ENCODE measurements at regions not wholly inside any gene's neighbourhood (a gene's known extent, or its start where the extent isn't known, plus 50 kb on each side); places are given as distances from the start of the nearest gene placed in this dataset.

DNA sequence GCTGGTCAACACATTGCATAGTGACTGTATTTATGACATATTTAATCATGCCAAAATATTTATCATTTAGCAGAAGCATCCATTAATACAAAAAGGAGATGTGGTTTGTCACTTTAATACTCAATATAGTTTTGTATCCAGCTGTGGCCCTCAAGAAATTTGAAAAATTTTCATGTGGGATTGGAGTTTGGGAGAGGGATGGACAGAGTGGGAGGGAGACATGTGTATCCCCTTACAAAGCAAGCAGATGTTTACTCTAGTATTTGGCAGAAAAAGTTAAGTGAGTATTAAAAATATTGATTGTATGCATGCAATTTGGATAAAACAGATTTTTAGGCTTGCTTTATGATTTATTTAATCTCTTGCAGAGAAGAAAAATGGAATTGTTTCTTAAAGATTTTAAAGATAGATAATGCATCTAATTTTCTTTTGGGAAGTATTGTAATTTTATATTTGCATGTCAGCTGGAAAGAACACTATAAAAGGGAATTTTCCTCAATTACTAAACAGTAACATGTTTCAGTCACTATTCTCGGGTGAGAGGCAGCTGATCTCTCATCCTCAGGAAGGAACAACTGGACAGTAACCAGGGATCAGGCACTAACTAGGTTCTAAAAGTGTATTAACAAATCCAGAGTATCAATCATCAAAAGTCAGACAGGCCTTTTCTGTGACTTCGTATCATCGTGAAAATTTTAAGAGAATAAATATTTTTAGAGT, 1184.7 kb upstream of the NXPH2 start:
- POLR2A ChIA-PET = no interaction called here
- CTCF ChIA-PET = no interaction called here

DNA sequence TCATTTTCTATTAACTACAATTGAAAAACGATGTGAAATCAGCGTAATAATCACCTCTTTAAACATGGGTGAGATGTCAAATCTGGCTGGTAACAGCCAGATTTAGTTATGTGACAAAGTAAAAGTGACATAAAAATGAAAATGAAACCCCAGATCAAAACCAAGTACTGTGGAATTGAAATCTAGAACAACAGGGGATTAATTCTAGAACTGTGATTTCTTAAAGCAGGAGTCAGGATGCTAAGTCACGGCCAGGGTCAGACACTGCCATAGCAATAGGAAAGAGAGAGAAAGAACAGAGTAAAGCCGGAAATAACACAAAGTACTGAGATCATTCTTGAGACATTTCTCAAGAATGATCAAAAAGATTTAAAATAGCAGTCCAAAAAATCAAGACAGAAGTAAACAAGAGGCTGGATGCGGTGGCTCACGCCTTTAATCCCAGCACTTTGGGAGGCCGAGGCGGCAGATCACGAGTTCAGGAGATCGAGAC, 1183.7 kb upstream of the NXPH2 start:
- CTCF ChIA-PET = no interaction called here
- POLR2A ChIA-PET = no interaction called here

DNA sequence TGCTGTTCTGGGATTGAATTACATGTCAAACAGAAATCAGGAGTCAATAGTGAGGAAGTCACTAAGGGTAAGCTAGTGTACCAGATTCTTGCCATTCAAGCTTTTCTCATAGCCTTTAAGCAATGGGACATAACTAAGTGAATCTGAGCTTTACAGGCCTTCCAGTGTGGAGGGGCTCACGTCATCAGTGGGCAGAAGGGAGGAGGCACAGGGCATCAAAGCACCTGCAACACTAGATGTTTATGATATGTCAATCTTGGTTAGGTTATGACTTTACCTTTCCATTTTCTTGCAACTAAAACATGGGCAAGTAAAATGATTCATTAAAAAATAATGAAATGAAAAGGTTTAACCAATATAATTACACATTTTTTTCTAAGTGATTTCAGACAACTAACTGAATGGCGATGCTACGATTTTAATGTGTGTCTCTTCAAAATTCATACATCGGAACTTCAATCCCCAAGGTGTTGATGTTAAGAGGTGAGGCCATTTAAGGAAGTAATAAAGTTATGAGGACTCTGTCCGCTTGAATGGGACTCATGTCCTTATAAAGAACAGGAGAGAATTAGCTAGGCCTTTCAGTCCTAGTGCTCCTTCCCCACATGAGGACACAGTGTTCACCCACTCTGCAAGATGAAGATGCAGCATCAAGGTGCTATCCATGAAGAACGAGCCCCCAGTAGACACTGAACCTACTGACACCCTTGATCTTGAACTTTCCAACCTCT, 1169.2 kb upstream of the NXPH2 start:
- CTCF ChIA-PET = no interaction called here
- POLR2A ChIA-PET = no interaction called here

DNA sequence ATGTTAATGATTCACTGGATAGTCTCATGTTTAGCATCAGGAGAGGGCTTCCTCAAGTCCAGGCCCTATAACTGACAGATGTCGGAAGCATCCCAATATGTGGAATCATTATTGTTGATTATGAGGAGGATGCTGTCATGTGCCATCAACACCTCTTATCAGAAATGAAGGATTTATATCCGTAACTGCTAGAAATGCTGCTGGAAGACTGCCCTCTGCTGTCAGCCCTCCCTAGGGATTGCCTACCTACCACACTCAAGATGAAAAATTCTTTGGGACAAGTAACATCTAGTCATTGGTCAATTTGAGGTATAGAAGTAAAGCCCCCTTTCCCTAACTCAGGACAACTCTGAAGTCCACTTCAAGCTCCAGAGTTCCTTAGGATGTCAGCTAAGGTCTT, 1166.5 kb upstream of the NXPH2 start:
- POLR2A ChIA-PET = no interaction called here
- CTCF ChIA-PET = no interaction called here

DNA sequence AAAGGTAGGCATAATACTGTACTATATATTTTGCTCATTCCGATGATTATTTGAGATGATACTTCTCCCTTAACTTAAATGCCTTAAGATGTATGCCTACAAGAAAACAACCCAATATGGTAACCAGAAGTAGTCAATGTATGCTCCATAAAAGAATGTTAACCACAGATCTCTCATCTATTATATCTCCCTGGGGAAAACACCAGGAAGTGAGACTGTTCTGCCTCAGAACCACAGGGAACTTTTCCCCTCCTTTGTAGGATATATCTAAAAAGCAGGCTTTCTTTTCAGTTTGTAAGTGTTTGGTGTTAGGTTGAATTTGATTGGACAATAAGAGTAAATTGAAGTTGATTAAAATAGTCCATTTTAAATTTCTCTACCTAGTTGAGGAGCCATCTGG, 1160.5 kb upstream of the NXPH2 start:
- POLR2A ChIA-PET = no interaction called here
- CTCF ChIA-PET = no interaction called here

DNA sequence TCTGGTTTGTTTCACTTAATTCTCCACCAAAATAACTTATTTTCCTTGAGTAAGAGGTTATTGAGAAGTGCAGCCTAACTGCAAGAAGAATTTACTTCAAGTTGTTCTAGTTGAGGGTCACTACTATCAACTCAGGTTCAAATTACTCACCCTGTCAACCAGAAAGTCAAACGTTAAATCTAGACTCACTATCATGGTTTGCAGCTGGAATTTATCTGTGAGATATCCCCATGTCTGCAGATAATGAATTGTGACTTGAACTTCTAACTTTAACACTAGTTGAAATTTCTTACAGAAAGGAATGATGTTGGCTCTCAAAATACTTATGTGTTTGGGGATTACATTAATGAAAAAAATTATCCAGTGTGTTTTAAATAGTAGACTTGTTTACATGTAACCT, 1145.7 kb upstream of the NXPH2 start:
- POLR2A ChIA-PET = no interaction called here
- CTCF ChIA-PET = no interaction called here

DNA sequence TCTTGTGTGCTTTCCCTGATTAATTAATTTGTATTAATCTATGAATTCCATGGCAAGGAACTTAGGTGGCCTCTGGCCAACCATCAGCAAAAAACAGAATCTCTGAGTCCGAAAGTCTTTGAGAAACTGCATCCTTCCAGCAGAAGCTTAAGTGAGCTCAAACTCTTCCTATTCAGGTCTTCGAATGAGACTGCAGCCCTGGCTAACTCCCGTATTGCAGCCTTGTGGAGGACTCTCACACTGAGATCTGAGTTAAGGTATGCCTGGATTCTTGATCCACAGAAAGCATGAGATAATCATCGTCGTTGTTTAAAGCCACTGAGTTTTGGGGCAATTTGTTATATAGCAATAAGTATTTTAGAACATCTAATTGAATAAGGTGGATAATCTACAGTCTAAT, 1143.9 kb upstream of the NXPH2 start:
- POLR2A ChIA-PET = no interaction called here
- CTCF ChIA-PET = no interaction called here

DNA sequence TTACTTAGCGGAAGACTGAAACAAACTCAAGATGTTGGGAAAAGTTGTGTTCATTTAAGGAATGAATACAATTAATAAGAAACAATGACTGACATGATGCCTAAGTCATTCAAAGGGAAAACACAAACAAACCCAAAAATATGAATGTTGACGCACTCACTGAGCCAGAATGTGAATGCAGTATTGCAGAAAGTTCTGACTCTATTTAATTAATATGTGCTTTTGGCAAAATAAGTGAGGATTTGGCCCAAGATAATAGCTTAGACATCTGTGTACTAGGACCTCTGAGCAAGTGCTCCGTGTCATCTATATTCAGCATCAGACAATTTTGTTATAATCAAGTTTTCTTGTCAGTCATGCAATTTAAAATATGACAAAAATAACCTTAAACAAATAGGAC, 1138.8 kb upstream of the NXPH2 start:
- ChIA-PET POLR2A (no interaction called here), CTCF (no interaction called here)

DNA sequence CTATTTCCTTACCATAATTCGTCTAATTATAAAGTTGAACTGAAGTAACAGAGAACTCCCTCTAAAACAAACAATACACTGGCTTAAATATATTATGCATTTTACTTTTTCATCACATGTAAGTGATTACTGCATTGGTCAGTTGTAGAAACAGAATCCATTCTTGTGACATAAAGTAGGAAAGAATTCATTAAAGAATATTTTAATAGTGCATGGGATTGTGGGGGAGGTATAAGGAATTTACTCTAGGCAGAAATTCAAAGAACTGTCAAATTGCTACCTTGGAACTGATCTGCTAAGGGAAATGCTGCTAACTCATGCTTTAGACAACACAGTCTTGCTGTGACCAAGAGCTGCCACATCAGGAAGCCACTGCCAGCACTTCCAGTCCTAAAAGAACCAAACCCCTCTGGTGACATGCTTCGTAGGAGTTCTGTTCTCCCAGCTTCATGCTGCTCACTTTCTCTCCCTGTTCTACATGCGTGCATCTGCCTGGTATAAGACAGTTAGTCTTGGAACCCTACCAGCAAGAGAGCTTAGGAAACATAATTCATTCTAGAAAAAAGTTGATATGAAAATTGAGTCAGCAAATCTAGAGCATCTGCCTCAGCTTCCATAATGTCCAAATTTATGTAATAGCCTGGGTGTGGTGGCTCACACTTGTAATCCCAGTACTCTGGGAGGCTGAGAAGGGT, 1137.6 kb upstream of the NXPH2 start:
- POLR2A ChIA-PET = no interaction called here
- CTCF ChIA-PET = no interaction called here

DNA sequence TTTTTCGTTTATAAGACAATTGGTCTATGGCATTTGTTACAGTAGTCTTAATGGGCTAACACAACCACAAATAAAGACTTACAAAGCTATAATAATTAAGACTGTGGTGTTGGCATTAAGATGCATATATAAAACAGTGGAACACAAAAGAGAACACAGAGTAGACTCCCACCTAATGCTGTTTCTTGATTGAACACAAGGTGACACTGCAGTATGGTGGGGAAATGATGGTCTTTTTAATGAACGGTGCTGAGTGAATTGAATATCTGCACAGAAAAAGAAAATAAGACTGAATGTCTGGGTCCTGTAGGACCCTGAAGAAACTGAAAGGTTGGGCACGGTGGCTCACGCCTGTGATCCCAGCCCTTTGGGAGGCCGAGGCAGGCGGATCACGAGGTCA, 1136.6 kb upstream of the NXPH2 start:
- CTCF ChIA-PET = no interaction called here
- POLR2A ChIA-PET = no interaction called here

DNA sequence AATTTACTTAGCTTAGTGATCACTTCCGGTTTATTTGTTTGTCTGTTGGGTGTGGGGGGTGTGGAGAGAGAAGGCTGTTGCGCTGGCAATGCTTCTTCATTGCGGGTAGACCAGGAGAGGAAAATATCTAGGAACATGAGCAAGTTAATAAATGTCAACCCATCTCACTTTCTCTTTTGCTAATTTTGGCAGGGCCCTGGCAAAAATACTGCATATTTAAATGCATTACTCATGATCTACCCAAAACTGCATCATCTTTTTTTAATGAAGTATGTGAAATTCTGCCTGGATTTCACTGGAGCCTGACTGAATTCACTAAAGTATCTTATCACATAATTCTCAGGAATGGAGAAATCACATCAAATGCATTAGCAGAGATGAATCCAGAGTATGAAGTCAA, 1131.0 kb upstream of the NXPH2 start:
- ChIA-PET CTCF (no interaction called here), POLR2A (no interaction called here)

DNA sequence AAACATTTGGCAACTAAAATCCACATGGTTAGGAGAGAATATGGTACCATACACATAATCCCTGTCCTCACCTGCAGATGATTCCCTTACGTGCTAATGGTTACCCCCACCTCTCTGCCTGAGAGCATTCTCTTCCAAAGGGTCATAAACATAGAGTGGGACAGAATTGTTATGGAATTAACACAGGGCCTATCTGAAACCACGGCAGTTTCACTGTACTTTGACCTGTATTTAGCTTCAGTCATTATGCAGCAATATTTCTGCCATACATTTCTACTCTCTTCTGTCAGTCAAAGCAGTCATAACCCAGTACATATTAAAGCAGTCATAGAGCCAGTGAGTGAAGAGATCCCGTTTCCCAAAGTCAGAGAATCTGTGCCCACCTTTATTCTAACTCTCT, 1128.9 kb upstream of the NXPH2 start:
- POLR2A ChIA-PET = no interaction called here
- CTCF ChIA-PET = no interaction called here

DNA sequence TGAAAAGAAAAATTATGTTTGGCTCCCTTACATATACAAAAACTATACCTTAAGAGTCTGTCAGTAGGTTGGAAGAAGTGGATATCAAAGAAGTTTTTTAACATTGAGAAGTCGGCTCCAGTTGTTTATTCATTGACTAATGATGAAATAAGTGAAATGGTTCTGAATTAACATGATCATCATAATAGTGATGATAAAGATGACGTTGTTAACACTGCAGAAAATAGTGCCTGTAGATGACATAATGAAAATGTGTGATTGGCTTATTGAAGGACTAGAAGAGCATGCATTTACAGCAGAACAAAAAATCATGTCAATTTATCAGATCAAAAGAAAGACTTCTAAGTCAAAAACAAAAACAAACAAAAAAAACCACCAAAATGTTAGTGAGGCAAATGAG, 1125.4 kb upstream of the NXPH2 start:
- POLR2A ChIA-PET = no interaction called here

DNA sequence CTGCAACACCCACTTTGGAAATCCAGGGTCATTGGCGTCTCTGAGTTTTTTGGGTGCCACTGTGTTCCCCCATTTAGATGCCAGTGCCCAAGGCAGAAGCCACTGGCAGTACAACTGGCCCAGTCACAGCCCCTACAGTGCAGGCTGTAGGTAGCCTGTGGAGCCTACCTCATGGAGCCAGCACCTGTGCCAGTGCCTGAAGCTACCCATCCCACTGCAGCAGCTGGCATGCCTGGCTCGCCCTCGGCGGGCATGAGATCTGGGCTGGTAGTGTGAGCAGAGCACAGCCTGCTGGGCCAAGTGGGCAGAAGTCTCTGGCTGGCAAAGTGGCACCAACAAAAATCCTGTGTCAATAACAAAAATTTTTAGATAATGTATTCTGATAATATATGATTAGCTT, 1111.4 kb upstream of the NXPH2 start:
- ChIA-PET CTCF (no interaction called here), POLR2A (no interaction called here)

More for the DNA sequence above, 1125.4 kb upstream of the NXPH2 start:
- CTCF ChIA-PET = no interaction called here

DNA sequence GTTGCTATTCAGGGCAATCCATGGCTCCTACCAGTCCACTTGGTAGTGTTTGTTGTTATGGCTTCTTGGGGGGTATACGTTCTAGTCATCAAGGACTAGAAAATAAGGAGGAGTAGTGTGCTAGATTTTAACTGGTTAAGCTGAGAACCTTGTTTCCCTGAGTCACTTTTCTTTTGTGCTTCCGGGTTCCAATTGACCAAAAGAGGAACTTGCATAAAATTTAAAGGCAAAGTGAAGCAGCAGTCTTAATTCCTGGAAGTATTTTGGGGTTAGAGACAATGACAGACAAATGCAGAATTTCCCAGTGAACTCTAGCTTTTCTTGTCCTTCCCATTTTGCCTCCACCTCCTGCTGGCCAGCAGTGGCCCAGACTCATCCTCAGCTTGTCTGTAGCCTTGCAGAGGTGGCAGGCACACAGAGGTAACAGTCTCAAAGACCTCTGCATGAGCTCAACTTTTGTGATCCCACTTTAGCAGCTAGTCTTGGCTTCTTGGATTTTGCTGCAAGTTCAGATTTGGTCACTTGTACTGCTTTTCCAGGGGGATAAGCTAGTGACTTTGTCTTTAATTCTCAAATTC, 1105.8 kb upstream of the NXPH2 start:
- CTCF ChIA-PET = no interaction called here

DNA sequence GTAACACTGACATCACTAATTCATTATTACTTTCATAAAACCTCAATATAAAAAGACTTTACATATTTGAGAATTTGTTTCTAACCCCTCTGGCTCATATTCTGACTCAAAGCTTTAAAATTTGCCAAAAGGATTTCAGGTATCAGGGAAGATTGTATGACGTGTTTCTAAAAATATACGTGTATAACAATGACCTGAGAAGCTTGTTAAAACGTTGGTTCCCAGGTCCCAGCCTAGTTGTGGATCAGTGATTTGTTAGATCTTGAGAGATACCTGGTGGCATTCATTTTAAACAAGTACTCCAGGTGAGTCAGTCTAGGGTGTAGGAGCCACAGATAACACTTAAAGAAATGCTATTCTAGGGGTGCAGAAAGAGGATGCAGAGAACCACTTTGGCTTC, 1096.8 kb upstream of the NXPH2 start:
- CTCF ChIA-PET = no interaction called here
- POLR2A ChIA-PET = no interaction called here

More for the DNA sequence above, 1105.8 kb upstream of the NXPH2 start:
- POLR2A ChIA-PET = no interaction called here

DNA sequence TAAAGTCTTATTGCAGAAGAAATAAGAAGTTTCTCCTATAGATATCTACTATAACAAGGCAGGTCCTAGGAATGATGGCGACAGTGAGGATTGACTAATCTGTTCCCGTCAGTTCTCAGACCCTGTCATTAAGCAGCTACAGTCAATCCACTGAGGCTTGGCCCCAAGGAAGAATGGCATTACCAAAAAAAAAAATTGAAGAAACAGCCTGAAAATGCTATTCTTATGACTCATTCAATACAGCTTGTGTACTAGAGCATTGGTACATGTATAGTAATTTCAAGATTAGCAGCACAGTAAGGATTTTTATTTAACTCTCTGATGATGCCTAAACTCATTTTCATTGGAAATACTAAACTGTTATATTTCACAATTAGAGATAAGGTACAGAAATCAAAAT, 1096.1 kb upstream of the NXPH2 start:
- ChIA-PET CTCF (no interaction called here), POLR2A (no interaction called here)

DNA sequence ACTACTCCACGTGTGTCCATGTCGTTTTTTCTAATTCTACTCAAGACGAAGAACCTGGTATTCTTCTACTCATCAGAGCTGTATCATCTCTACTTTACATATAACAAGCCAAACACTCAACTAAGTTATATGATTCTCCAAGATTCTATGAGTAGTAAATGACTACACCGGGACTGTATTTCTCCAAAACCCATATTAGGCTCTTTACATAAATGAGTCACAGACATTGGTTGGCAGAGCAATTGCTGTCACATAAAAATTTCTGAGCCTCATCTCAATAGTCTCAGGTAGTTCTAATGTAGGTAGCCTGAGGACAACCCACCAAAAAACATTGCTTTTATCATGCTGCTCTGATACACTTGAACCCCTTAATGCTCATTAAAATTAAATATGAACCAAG, 1092.3 kb upstream of the NXPH2 start:
- ChIA-PET POLR2A (no interaction called here), CTCF (no interaction called here)

DNA sequence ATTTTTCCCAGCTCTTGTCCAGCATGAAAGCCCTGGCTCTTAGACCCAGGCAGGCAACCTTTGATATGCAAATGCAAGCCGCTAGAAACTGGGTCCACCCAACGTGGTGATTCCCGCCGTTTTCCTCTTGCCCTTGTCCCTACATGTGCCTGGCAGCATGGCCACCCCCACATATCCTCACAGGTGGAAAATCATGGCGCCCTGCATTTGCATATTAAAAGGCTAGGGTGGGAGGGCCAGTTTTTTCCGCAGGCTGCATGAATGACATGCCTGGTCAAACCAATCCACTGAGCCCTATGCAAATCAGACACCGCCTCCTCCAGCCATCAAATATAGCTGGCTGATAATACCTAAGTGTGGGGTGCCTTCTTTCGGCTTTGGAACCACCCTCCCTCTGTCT, 1091.8 kb upstream of the NXPH2 start:
- ChIA-PET CTCF (no interaction called here), POLR2A (no interaction called here)

DNA sequence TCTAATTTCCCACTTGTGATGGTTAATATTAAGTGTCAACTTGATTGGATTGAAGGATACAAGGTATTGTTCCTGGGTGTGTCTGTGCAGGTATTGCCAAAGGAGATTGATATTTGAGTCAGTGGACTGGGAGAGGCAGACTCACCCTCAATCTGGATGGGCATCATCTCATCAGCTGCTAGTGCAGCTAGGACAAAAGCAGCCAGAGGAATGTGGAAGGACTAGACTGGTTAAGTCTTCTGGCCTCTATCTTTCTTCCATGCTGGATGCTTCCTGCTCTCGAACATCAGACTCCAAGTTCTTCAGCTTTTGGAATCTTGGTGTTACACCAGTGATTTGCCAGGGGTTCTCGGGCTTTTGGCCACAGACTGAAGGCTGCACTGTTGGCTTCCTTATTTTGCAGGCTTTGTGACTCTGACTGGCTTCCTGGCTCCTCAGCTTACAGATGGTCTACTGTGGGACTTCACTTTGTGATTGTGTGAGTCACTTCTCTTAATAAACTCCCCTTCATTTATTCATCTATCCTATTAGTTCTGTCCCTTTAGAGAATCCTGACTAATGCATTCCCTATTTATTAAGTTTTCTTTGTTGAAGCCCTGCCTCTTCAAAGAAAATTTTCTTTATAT, 1087.5 kb upstream of the NXPH2 start:
- ChIA-PET CTCF (no interaction called here), POLR2A (no interaction called here)

DNA sequence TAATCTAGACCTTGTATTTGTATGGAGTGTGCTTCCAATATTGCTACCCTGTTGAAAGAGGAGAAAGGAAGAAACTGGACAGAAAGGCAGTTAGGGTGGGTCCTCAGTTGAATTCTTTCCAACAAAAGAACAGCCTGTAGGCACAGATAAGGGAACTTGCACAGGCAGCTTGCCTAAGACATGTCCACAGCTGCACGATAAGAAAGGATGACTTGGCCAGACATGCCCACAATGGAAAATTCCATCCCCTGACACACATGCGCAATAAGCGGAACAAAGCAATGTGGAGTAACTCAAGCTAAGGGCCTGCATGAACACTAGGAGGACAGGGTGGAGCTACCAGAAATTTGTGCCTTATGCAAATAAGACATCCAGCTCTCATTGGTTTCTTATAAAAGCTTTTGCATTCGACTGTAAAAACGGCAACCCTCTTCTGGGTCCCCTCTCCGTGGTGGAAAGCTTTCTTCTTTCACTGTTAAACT, 1084.7 kb upstream of the NXPH2 start:
- ChIA-PET CTCF (no interaction called here), POLR2A (no interaction called here)
